H9 (cell line): ENCODE measurements at regions not wholly inside any gene's neighbourhood (a gene's known extent, or its start where the extent isn't known, plus 50 kb on each side); places are given as distances from the start of the nearest gene placed in this dataset.

Experiments used
- DNase-seq: peaks from one replicate; pipeline ENCODE4 v3.0.0-alpha.2; 2017
- H2AFZ ChIP-seq: one replicate; pipeline ENCODE4 v1.6.1; 2013; ENCODE audit warnings: mild to moderate bottlenecking, low read length, control low read depth, moderate library complexity
- H2AK5ac ChIP-seq: 2 replicates; pipeline ENCODE4 v1.6.1; 2013; ENCODE audit warnings: low read length, control low read depth, mixed read lengths; ENCODE audit not compliant: insufficient read length
- H2BK120ac ChIP-seq: one replicate; pipeline ENCODE4 v1.6.1; 2013; ENCODE audit warnings: low read depth, mild to moderate bottlenecking, low read length, control low read depth, inconsistent platforms; ENCODE audit not compliant: poor library complexity, severe bottlenecking
- H2BK12ac ChIP-seq: 2 replicates; pipeline ENCODE4 v1.6.1; 2013; ENCODE audit warnings: low read length, control low read depth, mixed read lengths, low read depth; ENCODE audit not compliant: insufficient read length
- H2BK15ac ChIP-seq: 2 replicates; pipeline ENCODE4 v1.6.1; 2013; ENCODE audit warnings: low read depth, low read length, control low read depth
- H2BK20ac ChIP-seq: one replicate; pipeline ENCODE4 v1.6.1; 2013; ENCODE audit warnings: low read depth, mild to moderate bottlenecking, low read length, control low read depth, inconsistent platforms; ENCODE audit not compliant: poor library complexity, severe bottlenecking
- H2BK5ac ChIP-seq: 2 replicates; pipeline ENCODE4 v1.6.1; 2013; ENCODE audit warnings: low read length, control low read depth, mixed read lengths; ENCODE audit not compliant: insufficient read length
- H3K14ac ChIP-seq: 2 replicates; pipeline ENCODE4 v1.6.1; 2013; ENCODE audit warnings: low read length, control low read depth; ENCODE audit not compliant: insufficient read depth
- H3K18ac ChIP-seq: 2 replicates; pipeline ENCODE4 v1.6.1; 2013; ENCODE audit warnings: low read depth, mild to moderate bottlenecking, mixed read lengths, low read length, control low read depth; ENCODE audit not compliant: insufficient read length
- H3K23ac ChIP-seq: 2 replicates; pipeline ENCODE4 v1.6.1; 2013; ENCODE audit warnings: low read length, control low read depth, mixed read lengths, low read depth; ENCODE audit not compliant: insufficient read length
- H3K23me2 ChIP-seq: 2 replicates; pipeline ENCODE4 v1.6.1; 2013; ENCODE audit warnings: low read depth, mild to moderate bottlenecking, mixed read lengths, low read length, control low read depth; ENCODE audit not compliant: insufficient read length, poor library complexity, severe bottlenecking
- H3K27ac ChIP-seq: 2 replicates; pipeline ENCODE4 v1.5.1; 2013; ENCODE audit warnings: low read length, control low read depth, mixed read lengths, low read depth; ENCODE audit not compliant: insufficient read length
- H3K27me3 ChIP-seq: 2 replicates; pipeline ENCODE4 v1.6.1; 2013; ENCODE audit warnings: low read length, control low read depth, inconsistent platforms; ENCODE audit not compliant: insufficient read depth
- H3K4ac ChIP-seq: 2 replicates; pipeline ENCODE4 v1.6.1; 2013; ENCODE audit warnings: low read depth, mild to moderate bottlenecking, control low read depth, inconsistent platforms, low read length, moderate library complexity
- H3K4me1 ChIP-seq: 2 replicates; pipeline ENCODE4 v1.6.1; 2013; ENCODE audit warnings: low read length, control low read depth, inconsistent platforms; ENCODE audit not compliant: insufficient read depth
- H3K4me2 ChIP-seq: 2 replicates; pipeline ENCODE4 v1.6.1; 2013; ENCODE audit warnings: low read length, control low read depth, mixed read lengths; ENCODE audit not compliant: insufficient read length, insufficient read depth
- H3K56ac ChIP-seq: 2 replicates; pipeline ENCODE4 v1.6.1; 2013; ENCODE audit warnings: low read depth, mild to moderate bottlenecking, mixed read lengths, low read length, control low read depth; ENCODE audit not compliant: insufficient read length
- H3K79me1 ChIP-seq: 2 replicates; pipeline ENCODE4 v1.6.1; 2013; ENCODE audit warnings: low read depth, mild to moderate bottlenecking, moderate library complexity, low read length, control low read depth, inconsistent platforms; ENCODE audit not compliant: insufficient read depth, poor library complexity, severe bottlenecking
- H3K79me2 ChIP-seq: 2 replicates; pipeline ENCODE4 v1.6.1; 2013; ENCODE audit warnings: low read length, control low read depth, inconsistent platforms; ENCODE audit not compliant: insufficient read depth
- H3K9ac ChIP-seq: 2 replicates; pipeline ENCODE4 v1.6.1; 2013; ENCODE audit warnings: low read length, control low read depth, mixed read lengths; ENCODE audit not compliant: insufficient read length; ENCODE audit errors: extremely low read depth
- H3K9me3 ChIP-seq: one replicate; pipeline ENCODE4 v1.6.1; 2013; ENCODE audit warnings: low read depth, low read length, inconsistent platforms; ENCODE audit not compliant: control insufficient read depth
- H3T11ph ChIP-seq: one replicate; pipeline ENCODE4 v1.6.1; 2013; ENCODE audit warnings: mild to moderate bottlenecking, low read length, control low read depth, inconsistent platforms
- H4K20me1 ChIP-seq: one replicate; pipeline ENCODE4 v1.6.1; 2013; ENCODE audit not compliant: control insufficient read depth, insufficient read length, insufficient read depth
- H4K5ac ChIP-seq: 2 replicates; pipeline ENCODE4 v1.6.1; 2013; ENCODE audit warnings: low read depth, mild to moderate bottlenecking, mixed read lengths, low read length, control low read depth; ENCODE audit not compliant: insufficient read length
- H4K8ac ChIP-seq: replicated peaks from 2 replicates; pipeline ENCODE4 v1.6.1; 2013; ENCODE audit warnings: low read length, control low read depth, mixed read lengths, low read depth; ENCODE audit not compliant: insufficient read length
- H4K91ac ChIP-seq: 2 replicates; pipeline ENCODE4 v1.6.1; 2013; ENCODE audit warnings: low read depth, mild to moderate bottlenecking, moderate library complexity, mixed read lengths, low read length, control low read depth; ENCODE audit not compliant: insufficient read length
- H3K27ac Mint-ChIP-seq, 3 experiments: 2 replicates in 2 of 3; 3 replicates in 1 of 3; pipeline ENCODE4 v1.8.0; 2020 to 2021; ENCODE audit warnings: mixed read lengths in 3 of 3, mild to moderate bottlenecking in 1 of 3, moderate library complexity in 1 of 3
- H3K27me3 Mint-ChIP-seq: 2 replicates; pipeline ENCODE4 v1.8.0; 2021; ENCODE audit warnings: low read depth, mild to moderate bottlenecking, moderate library complexity, mixed read lengths
- H3K36me3 Mint-ChIP-seq, 3 experiments: 2 replicates in 2 of 3; 3 replicates in 1 of 3; pipeline ENCODE4 v1.8.0; 2020 to 2021; ENCODE audit warnings: low read depth in 3 of 3, mixed read lengths in 3 of 3; ENCODE audit not compliant: insufficient read depth in 1 of 3
- H3K4me1 Mint-ChIP-seq, 2 experiments: 2 replicates each; pipeline ENCODE4 v1.8.0; 2020; ENCODE audit warnings: mixed read lengths in 2 of 2
- H3K4me3 Mint-ChIP-seq, 2 experiments: 2 replicates in 1 of 2; 3 replicates in 1 of 2; pipeline ENCODE4 v1.8.0; 2020 to 2021; ENCODE audit warnings: mild to moderate bottlenecking in 2 of 2, mixed read lengths in 2 of 2, moderate library complexity in 1 of 2
- H3K9me3 Mint-ChIP-seq, 2 experiments: 2 replicates in 1 of 2; 3 replicates in 1 of 2; pipeline ENCODE4 v1.8.0; 2020; ENCODE audit warnings: mild to moderate bottlenecking in 2 of 2, mixed read lengths in 2 of 2, moderate library complexity in 1 of 2
- CTCF ChIP-seq: fragments of 200-600 bp; sonication (generic); conservative IDR thresholded peaks from 3 replicates; pipeline ENCODE4 v1.8.0; 2021; ENCODE audit warnings: antibody characterized with exemption, mild to moderate bottlenecking
- WGBS: extraction: QIAGEN DNeasy Blood & Tissue Kit; methylation state at CpG from one replicate; pipeline ENCODE4 v1.1.7; 2013; ENCODE audit warnings: missing lambda C conversion rate, low lambda C conversion rate, mixed read lengths; ENCODE audit not compliant: insufficient read length; ENCODE audit errors: extremely low coverage; 5-methylcytosine and 5-hydroxymethylcytosine counted together

- H3K23ac ChIP-seq: no peak overlapping the region
- H2BK20ac ChIP-seq: no peak overlapping the region
- no peaks in the 10 kb centered on the region for H3K27me3 ChIP-seq
- H3K79me1 ChIP-seq: no peaks in the 10 kb centered on the region
- H4K91ac ChIP-seq: no peak overlapping the region
- no peak overlapping the region for H4K8ac ChIP-seq
- Mint-ChIP-seq H3K9me3 (no peaks in the 10 kb centered on the region), H3K27ac (peak overlapping the region in 1 of 3 experiments; percentile 8; a peak in 1 of 7 replicates), H3K36me3 (no peaks in the 10 kb centered on the region), H3K4me1 (peaks cover 4 to 5% of the 10 kb centered on the region in 2 experiments), H3K4me3 (no peak overlapping the region), H3K27me3 (no peaks in the 10 kb centered on the region)
- H3K23me2 ChIP-seq: no peaks in the 10 kb centered on the region
- no CpG with 5 or more reads among the region's 1 CpG for WGBS
- no peak overlapping the region for H4K5ac ChIP-seq
- no peaks in the 10 kb centered on the region for H3K4me1 ChIP-seq
- H2BK5ac ChIP-seq: no peak overlapping the region
- H2BK15ac ChIP-seq: no peak overlapping the region
- no peak overlapping the region for H2AFZ ChIP-seq
- no peak overlapping the region for H3K4ac ChIP-seq
- no peak overlapping the region for H3K9ac ChIP-seq
- no peak overlapping the region for H2BK12ac ChIP-seq
- H3K18ac ChIP-seq: no peak overlapping the region
- DNase-seq: no peak
- H3T11ph ChIP-seq: no peak overlapping the region
- H2AK5ac ChIP-seq: no peak overlapping the region
- no peak overlapping the region for H3K4me2 ChIP-seq
- no peak overlapping the region for H2BK120ac ChIP-seq
- H3K14ac ChIP-seq: no peak overlapping the region
- no peak for TF ChIP-seq CTCF
- no peaks in the 10 kb centered on the region for H3K79me2 ChIP-seq
- H3K9me3 ChIP-seq: no peaks in the 10 kb centered on the region
- H3K56ac ChIP-seq: no peak overlapping the region
- H4K20me1 ChIP-seq: no peaks in the 10 kb centered on the region
- H3K27ac ChIP-seq: no peak overlapping the region
Measured at GRCh38 chr13:40063703-40064102, 408.2 kb downstream of the COG6 start.
